Breast epithelium (tissue), 3 donors: ENCODE measurements at regions not wholly inside any gene's neighbourhood (a gene's known extent, or its start where the extent isn't known, plus 50 kb on each side); places are given as distances from the start of the nearest gene placed in this dataset.

Experiments
- CTCF ChIP-seq, 3 donors: fragments of 450-650 bp; IDR thresholded peaks; one replicate each; pipeline ENCODE4 v1.5.1; 2016 to 2017; ENCODE audit warnings: antibody characterized with exemption in 3 of 3, mild to moderate bottlenecking in 3 of 3, moderate library complexity in 3 of 3
- POLR2A ChIP-seq: fragments of 450-650 bp; IDR thresholded peaks from one replicate; pipeline ENCODE4 v1.6.1; 2016; ENCODE audit warnings: antibody characterized with exemption, mild to moderate bottlenecking, moderate library complexity
- POLR2AphosphoS5 ChIP-seq, 3 donors: sonication (generic); formaldehyde crosslinking; IDR thresholded peaks; one replicate each; pipeline ENCODE4 v1.6.1; 2017; ENCODE audit warnings: antibody characterized with exemption in 3 of 3

GRCh38 chr2:7226501-7226900 is 309.3 kb downstream of the RNF144A start:
- no peak for TF ChIP-seq CTCF (IDR thresholded peaks at IDR 0.05)
- no peak for TF ChIP-seq POLR2A
- no peak for TF ChIP-seq POLR2AphosphoS5 (IDR thresholded peaks at IDR 0.05)
